ENCODE measurements at regions not wholly inside any gene's neighbourhood (a gene's known extent, or its start where the extent isn't known, plus 50 kb on each side); places are given as distances from the start of the nearest gene placed in this dataset.

DNA sequence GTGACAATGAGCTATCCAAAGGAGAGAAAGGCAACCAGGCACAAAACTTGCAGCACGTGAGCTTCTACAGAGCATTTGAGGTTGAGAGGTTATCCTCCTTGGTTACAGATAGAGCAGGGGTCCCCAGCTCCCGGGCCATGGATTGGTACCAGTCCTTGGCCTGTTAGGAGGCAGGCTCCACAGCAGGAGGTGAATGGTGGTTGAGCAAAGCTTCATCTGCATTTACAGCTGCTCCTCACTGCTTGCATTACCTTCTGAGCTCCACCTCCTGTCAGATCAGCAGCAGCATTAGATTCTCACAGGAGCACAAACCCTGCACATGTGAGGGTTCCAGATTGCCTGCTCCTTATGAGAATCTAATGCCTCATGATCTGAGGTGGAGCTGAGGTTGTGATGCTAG is 57.8 kb upstream of the ST8SIA3 start:
- TF ChIP-seq GABPA (IDR thresholded peaks at IDR 0.05; ENCODE audit: low read depth) (no peak), RFX5 (IDR thresholded peaks at IDR 0.05; ENCODE audit: low read length) (no peak), EP300 (IDR thresholded peaks at IDR 0.05; ENCODE audit: borderline replicate concordance in 1 of 2, low read depth in 1 of 2, low read length in 1 of 2) (no peak), POLR2AphosphoS5 (IDR thresholded peaks at IDR 0.05; ENCODE audit: low read depth, low read length) (no peak), CTCF (IDR thresholded peaks at IDR 0.05) (no peak), REST (IDR thresholded peaks at IDR 0.05; ENCODE audit: low read depth, low read length) (no peak), NRF1 (IDR thresholded peaks at IDR 0.05; ENCODE audit: low read depth, low read length) (no peak), RAD21 (IDR thresholded peaks at IDR 0.05; ENCODE audit: low read length) (no peak), TAF1 (IDR thresholded peaks at IDR 0.05; ENCODE audit: borderline replicate concordance, low read depth, low read length) (no peak), FOXM1 (IDR thresholded peaks at IDR 0.05; ENCODE audit: low read depth) (no peak), PBX3 (IDR thresholded peaks at IDR 0.05) (no peak), USF2 (IDR thresholded peaks at IDR 0.05; ENCODE audit: borderline replicate concordance, low read depth, low read length) (no peak), SIN3A (IDR thresholded peaks at IDR 0.05; ENCODE audit: borderline replicate concordance, low read depth, low read length) (no peak)
- TF ChIP-seq, protein P1, sequence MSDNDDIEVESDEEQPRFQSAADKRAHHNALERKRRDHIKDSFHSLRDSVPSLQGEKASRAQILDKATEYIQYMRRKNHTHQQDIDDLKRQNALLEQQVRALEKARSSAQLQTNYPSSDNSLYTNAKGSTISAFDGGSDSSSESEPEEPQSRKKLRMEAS (IDR thresholded peaks at IDR 0.05; ENCODE audit: low read depth): no peak
